GM12878 (cell line): ENCODE measurements at regions not wholly inside any gene's neighbourhood (a gene's known extent, or its start where the extent isn't known, plus 50 kb on each side); places are given as distances from the start of the nearest gene placed in this dataset.

Experiments
- ATF7 ChIP-seq: fragments of 450-650 bp; IDR thresholded peaks from 2 replicates; pipeline ENCODE4 v1.6.1; 2016; ENCODE audit warnings: low read depth, mild to moderate bottlenecking
- CTCF ChIP-seq, 3 experiments: IDR thresholded peaks in 2 of 3; conservative IDR thresholded peaks in 1 of 3; 2 replicates each; pipeline ENCODE4 v1.5.1; 2011; ENCODE audit warnings: low read depth in 3 of 3, low read length in 3 of 3, mild to moderate bottlenecking in 3 of 3, control low read depth in 2 of 3, moderate library complexity in 2 of 3, inconsistent platforms in 1 of 3, mixed read lengths in 1 of 3; ENCODE audit not compliant: control insufficient read depth in 2 of 3, insufficient read depth in 1 of 3; ENCODE audit errors: extremely low read depth in 1 of 3
- EZH2 ChIP-seq: IDR thresholded peaks from 2 replicates; pipeline ENCODE4 v1.6.1; 2012; ENCODE audit warnings: low read depth, mild to moderate bottlenecking, control low read depth, inconsistent platforms, low read length, borderline replicate concordance; ENCODE audit not compliant: control insufficient read depth
- GABPA ChIP-seq: IDR thresholded peaks from 2 replicates; pipeline ENCODE4 v1.6.1; 2014; ENCODE audit warnings: antibody characterized with exemption, low read depth, mild to moderate bottlenecking, inconsistent platforms
- HDAC6 ChIP-seq: fragments of 200-600 bp; sonication (generic); IDR thresholded peaks from one replicate; pipeline ENCODE4 v1.8.0; 2017; ENCODE audit warnings: antibody characterized with exemption; ENCODE audit not compliant: unreplicated experiment
- MXI1 ChIP-seq: fragments of 150-350 bp; IDR thresholded peaks from 2 replicates; pipeline ENCODE4 v1.6.1; 2011; ENCODE audit warnings: low read depth, mild to moderate bottlenecking, inconsistent platforms, low read length, improper control_type of control experiment
- NRF1 ChIP-seq: conservative IDR thresholded peaks from 2 replicates; pipeline ENCODE4 v1.6.1; 2011; ENCODE audit warnings: mild to moderate bottlenecking, low read depth, low read length, improper control_type of control experiment
- POLR2A ChIP-seq: IDR thresholded peaks from 2 replicates; pipeline ENCODE4 v1.6.1; 2011; ENCODE audit warnings: low read depth, mild to moderate bottlenecking, low read length
- PRDM15 ChIP-seq: fragments of 450-650 bp; formaldehyde crosslinking; IDR thresholded peaks from 2 replicates; pipeline ENCODE4 v1.4.0; 2020; ENCODE audit warnings: mild to moderate bottlenecking, moderate library complexity
- RELA ChIP-seq: fragments of 450-650 bp; IDR thresholded peaks from 2 replicates; pipeline ENCODE4 v1.8.0; 2014; ENCODE audit warnings: borderline replicate concordance; ENCODE audit not compliant: partially characterized antibody
- SP1 ChIP-seq: IDR thresholded peaks from one replicate; pipeline ENCODE4 v1.6.1; 2011; ENCODE audit warnings: low read depth, low read length
- USF1 ChIP-seq: IDR thresholded peaks from 2 replicates; pipeline ENCODE4 v1.6.1; 2011; ENCODE audit warnings: borderline replicate concordance, low read depth, mild to moderate bottlenecking, moderate library complexity, mixed read lengths, low read length; ENCODE audit not compliant: insufficient read depth; ENCODE audit errors: extremely low read length
- ZNF384 ChIP-seq: IDR thresholded peaks from 2 replicates; pipeline ENCODE4 v1.6.1; 2012; ENCODE audit warnings: low read depth, mild to moderate bottlenecking, low read length, improper control_type of control experiment, borderline replicate concordance

GRCh38 chr3:145620002-145620401 is 541.0 kb downstream of the PLOD2 start:
- no peak for TF ChIP-seq POLR2A
- TF ChIP-seq HDAC6: no peak
- no peak for TF ChIP-seq ATF7
- TF ChIP-seq RELA: no peak
- TF ChIP-seq PRDM15: no peak
- TF ChIP-seq USF1: no peak
- no peak for TF ChIP-seq ZNF384
- TF ChIP-seq MXI1: no peak
- TF ChIP-seq SP1: no peak
- no peak for TF ChIP-seq EZH2
- TF ChIP-seq NRF1: no peak
- TF ChIP-seq CTCF (IDR thresholded peaks at IDR 0.05 in 2 of 3, conservative IDR thresholded peaks at IDR 0.05 in 1 of 3; ENCODE audit: control insufficient read depth in 2 of 3, extremely low read depth in 1 of 3, insufficient read depth in 1 of 3, low read depth in 3 of 3, low read length in 3 of 3): no peak
- TF ChIP-seq GABPA: no peak
